HL-60 (cell line): ENCODE measurements at regions not wholly inside any gene's neighbourhood (a gene's known extent, or its start where the extent isn't known, plus 50 kb on each side); places are given as distances from the start of the nearest gene placed in this dataset.

Source experiments
- CTCF ChIP-seq: IDR thresholded peaks from one replicate; pipeline ENCODE4 v1.5.1; 2011; ENCODE audit warnings: low read length, control low read depth, inconsistent platforms; ENCODE audit not compliant: insufficient read depth
- GABPA ChIP-seq: IDR thresholded peaks from 2 replicates; pipeline ENCODE4 v1.6.1; 2012; ENCODE audit warnings: low read depth
- POLR2AphosphoS5 ChIP-seq: IDR thresholded peaks from 2 replicates; pipeline ENCODE4 v1.6.1; 2012; ENCODE audit warnings: low read depth

- no peak for TF ChIP-seq CTCF
- TF ChIP-seq POLR2AphosphoS5, result no peak
- TF ChIP-seq GABPA, result no peak
Measured at GRCh38 chr5:60366489-60366888, 333.5 kb downstream of the DEPDC1B start.
